K562 (cell line): ENCODE measurements at regions not wholly inside any gene's neighbourhood (a gene's known extent, or its start where the extent isn't known, plus 50 kb on each side); places are given as distances from the start of the nearest gene placed in this dataset.
A peak's percentile ranks its signal among the peaks of the same experiment; 100 is the strongest.

Experiments used
- ATAC-seq: fragments of 200-7000 bp; cut with Tn5 transposase; 3 replicates; pipeline ENCODE4 v1.9.1; 2020; ENCODE audit warnings: moderate library complexity
- BruUV-seq: library from RNA; stranded (reverse); fragments of 400-500 nt; replicated peaks from 2 replicates; lab custom pipeline; 2021; lab: Mats Ljungman, UMichigan
- CTCF ChIA-PET: fragments of 300-600 bp; formaldehyde crosslinking; extraction: SDS; loops from one replicate; lab custom pipeline; 2021; ENCODE audit warnings: low intra/inter-chr PET ratio; lab: Yijun Ruan, JAX
- POLR2A ChIA-PET: fragments of 300-600, 350-650 bp; sonication (Branson Sonifier 250); formaldehyde crosslinking; extraction: SDS; loops from one replicate; lab custom pipeline; 2021; ENCODE audit warnings: antibody characterized with exemption, inconsistent platforms; lab: Yijun Ruan, JAX
- DNase-seq, 4 experiments: peaks; one replicate each; pipeline versions ENCODE4 v3.0.0 to v3.0.0-alpha.2; 2011 to 2018; ENCODE audit warnings: low spot score in 3 of 4, mixed read lengths in 3 of 4; ENCODE audit errors: extremely low read depth in 1 of 4
- FAIRE-seq: peaks from 2 replicates; lab custom pipeline; 2011; peaks lifted over from hg19 to GRCh38; lab: Jason Lieb, UNC
- H2AFZ ChIP-seq: 2 replicates; pipeline ENCODE4 v1.6.0; 2011; ENCODE audit warnings: low read depth, low read length, control low read depth, inconsistent platforms
- H3K27ac ChIP-seq: fragments of 200-600 bp; 3 replicates; pipeline ENCODE4 v1.8.0; 2011; ENCODE audit warnings: low read depth, mild to moderate bottlenecking, control low read depth, inconsistent platforms, low read length, moderate library complexity, mixed read lengths; ENCODE audit errors: extremely low read depth
- H3K27me3 ChIP-seq, 2 experiments: fragments of 300-600 bp in 1 of 2; 2 replicates in 1 of 2; 3 replicates in 1 of 2; pipeline versions ENCODE4 v1.6.0 to v1.8.0; 2011; ENCODE audit warnings: inconsistent platforms in 2 of 2, low read length in 2 of 2, mild to moderate bottlenecking in 1 of 2, mixed read lengths in 1 of 2, moderate library complexity in 1 of 2; ENCODE audit not compliant: control insufficient read depth in 2 of 2, insufficient read depth in 2 of 2
- H3K36me3 ChIP-seq: fragments of 300-600 bp; 3 replicates; pipeline ENCODE4 v1.8.0; 2011; ENCODE audit warnings: mild to moderate bottlenecking, low read length, inconsistent platforms; ENCODE audit not compliant: control insufficient read depth, insufficient read depth
- H3K4me1 ChIP-seq, 2 experiments: fragments of 200-600 bp in 1 of 2; replicated peaks in 1 of 2; 2 replicates in 1 of 2; 3 replicates in 1 of 2; pipeline versions ENCODE4 v1.5.1 to v1.8.0; 2011; ENCODE audit warnings: inconsistent platforms in 2 of 2, low read length in 2 of 2, mild to moderate bottlenecking in 1 of 2, mixed read lengths in 1 of 2, moderate library complexity in 1 of 2; ENCODE audit not compliant: control insufficient read depth in 2 of 2, insufficient read depth in 2 of 2
- H3K4me2 ChIP-seq: 2 replicates; pipeline ENCODE4 v1.6.1; 2011; ENCODE audit warnings: low read length, control low read depth, inconsistent platforms, mixed read lengths; ENCODE audit not compliant: insufficient read depth
- H3K4me3 ChIP-seq: fragments of 200-600 bp; sonication (generic), shearing (Covaris generic); 2 replicates; pipeline ENCODE4 v1.5.1; 2016; ENCODE audit warnings: control low read depth, inconsistent platforms
- H3K79me2 ChIP-seq: fragments of 200-600 bp; 3 replicates; pipeline ENCODE4 v1.8.0; 2011; ENCODE audit warnings: low read length, inconsistent platforms; ENCODE audit not compliant: control insufficient read depth, insufficient read depth
- H3K9ac ChIP-seq, 2 experiments: 2 replicates each; pipeline versions ENCODE4 v1.6.0 to v1.6.1; 2011; ENCODE audit warnings: low read depth in 2 of 2, low read length in 2 of 2, control low read depth in 1 of 2, inconsistent platforms in 1 of 2, mild to moderate bottlenecking in 1 of 2, mixed read lengths in 1 of 2; ENCODE audit not compliant: insufficient read depth in 1 of 2
- H3K9me1 ChIP-seq: one replicate; pipeline ENCODE4 v1.6.0; 2011; ENCODE audit warnings: inconsistent platforms, mild to moderate bottlenecking, low read length, moderate library complexity; ENCODE audit not compliant: control insufficient read depth, insufficient read depth
- H3K9me3 ChIP-seq: replicated peaks from 2 replicates; pipeline ENCODE4 v1.5.1; 2011; ENCODE audit warnings: low read depth, low read length, inconsistent platforms; ENCODE audit not compliant: control insufficient read depth, insufficient read depth
- H4K20me1 ChIP-seq: replicated peaks from 2 replicates; pipeline ENCODE4 v1.6.1; 2011; ENCODE audit warnings: low read length, inconsistent platforms, mixed read lengths; ENCODE audit not compliant: control insufficient read depth, insufficient read depth
- BDP1 ChIP-seq: IDR thresholded peaks from 3 replicates; pipeline ENCODE4 v1.6.1; 2011; ENCODE audit not compliant: insufficient read length, insufficient read depth
- BRF1 ChIP-seq: IDR thresholded peaks from 3 replicates; pipeline ENCODE4 v1.6.1; 2011; ENCODE audit warnings: borderline replicate concordance, mild to moderate bottlenecking; ENCODE audit not compliant: insufficient read length; ENCODE audit errors: extremely low read depth
- CREBBP ChIP-seq: IDR thresholded peaks from one replicate; pipeline ENCODE4 v1.6.1; 2012; ENCODE audit warnings: low read depth, mild to moderate bottlenecking, control low read depth, inconsistent platforms, low read length
- GATAD2B ChIP-seq: fragments of 450-650 bp; IDR thresholded peaks from 2 replicates; pipeline ENCODE4 v1.6.1; 2017; ENCODE audit warnings: mild to moderate bottlenecking, borderline replicate concordance
- HOMEZ ChIP-seq: fragments of 250-450 bp; sonication (Bioruptor Pico); IDR thresholded peaks from 2 replicates; pipeline ENCODE4 v1.4.0; 2020; ENCODE audit warnings: mild to moderate bottlenecking, moderate library complexity
- NFIC ChIP-seq: fragments of 450-650 bp; IDR thresholded peaks from 2 replicates; pipeline ENCODE4 v1.6.1; 2017; ENCODE audit warnings: mild to moderate bottlenecking, inconsistent platforms
- YBX1 ChIP-seq: fragments of 450-650 bp; IDR thresholded peaks from 2 replicates; pipeline ENCODE4 v1.7.1; 2016; ENCODE audit warnings: mild to moderate bottlenecking
- WGBS: fragments of 100-300 bp; shearing (Covaris generic); methylation state at CpG from one replicate; pipeline ENCODE4 v1.1.6; 2016; ENCODE audit warnings: low coverage, mixed read lengths; ENCODE audit not compliant: insufficient coverage; ENCODE audit errors: missing lambda C conversion rate; 5-methylcytosine and 5-hydroxymethylcytosine counted together
- in situ Hi-C: fragments of 300-500 bp; cut with MboI; formaldehyde crosslinking; loops from 4 replicates; pipeline ENCODE4 v1.15.0; 2018; ENCODE audit warnings: inconsistent platforms, mixed read lengths
- intact Hi-C: fragments of 100-400 bp; cut with micrococcal nuclease; formaldehyde crosslinking; loops from 2 replicates; pipeline ENCODE4 v1.14.2; 2022

GRCh38 chr15:29539736-29540135, 270.1 kb upstream of the NSMCE3 start:
- ATAC-seq (no peak), FAIRE-seq (no peak), DNase-seq (no peak)
- no peaks in the 10 kb centered on the region for H3K4me1 ChIP-seq
- TF ChIP-seq BDP1 (no peak), YBX1 (no peak), HOMEZ (CRISPR knock-in tag) (no peak), GATAD2B (no peak), BRF1 (no peak)
- ChIA-PET CTCF (no interaction called here), POLR2A (no interaction called here)
- H3K36me3 ChIP-seq: no peaks in the 10 kb centered on the region
- no peak overlapping the region for H2AFZ ChIP-seq
- H3K9ac ChIP-seq: no peak overlapping the region
- BruUV-seq: no TSS peak
- no peaks in the 10 kb centered on the region for H3K79me2 ChIP-seq
- no peak overlapping the region for H3K4me2 ChIP-seq
- no peak overlapping the region for H3K27ac ChIP-seq
- 2% methylated on average over 6 of the region's 6 CpGs for WGBS
- in situ Hi-C loops (no loop called here), intact Hi-C loops (no loop called here)
- H4K20me1 ChIP-seq: no peaks in the 10 kb centered on the region
- H3K9me1 ChIP-seq: no peaks in the 10 kb centered on the region
- H3K4me3 ChIP-seq: no peak overlapping the region
- peaks cover 8 to 33% of the 10 kb centered on the region in 2 experiments for H3K27me3 ChIP-seq
- H3K9me3 ChIP-seq: no peaks in the 10 kb centered on the region

- Histone ChIP-seq H3K27ac (no peak overlapping the region), H3K9me1 (no peaks in the 10 kb centered on the region), H3K9me3 (no peaks in the 10 kb centered on the region)
- no TSS peak for BruUV-seq
- CTCF ChIA-PET: no interaction called here
- ATAC-seq: no peak
- TF ChIP-seq NFIC (0 out of 2 replicates have a peak, but pooled peaks have one; percentile 7), CREBBP (no peak)
- TF ChIP-seq, all 486 proteins: peak for 1
- Histone ChIP-seq H3K79me2 (no peaks in the 10 kb centered on the region), H3K4me3 (no peak overlapping the region), H3K4me2 (no peak overlapping the region), H3K9ac (no peak overlapping the region), H3K4me1 (no peaks in the 10 kb centered on the region), H3K27me3 (peaks cover 8 to 33% of the 10 kb centered on the region in 2 experiments), H3K36me3 (no peaks in the 10 kb centered on the region), H2AFZ (no peak overlapping the region), H4K20me1 (no peaks in the 10 kb centered on the region)
- DNase-seq: no peak
- intact Hi-C loops (no loop called here), in situ Hi-C loops (no loop called here)
- FAIRE-seq: no peak
- 0% methylated on average over 5 of the region's 5 CpGs for WGBS
- POLR2A ChIA-PET: no interaction called here
These were observed 268.4 kb upstream of the NSMCE3 start for GRCh38 chr15:29538044-29538443.
